Endodermal cell (in vitro differentiated cells): ENCODE measurements at regions not wholly inside any gene's neighbourhood (a gene's known extent, or its start where the extent isn't known, plus 50 kb on each side); places are given as distances from the start of the nearest gene placed in this dataset.

Experiments used
- DNase-seq: peaks from one replicate; pipeline ENCODE4 v3.0.0-alpha.2; 2017
- H3K27ac ChIP-seq: 2 replicates; pipeline ENCODE4 v1.5.1; 2013; ENCODE audit warnings: mild to moderate bottlenecking, low read depth, low read length, moderate library complexity
- H3K27me3 ChIP-seq: 2 replicates; pipeline ENCODE4 v1.6.1; 2013; ENCODE audit warnings: mild to moderate bottlenecking, low read length, moderate library complexity; ENCODE audit not compliant: insufficient read depth, control insufficient read depth, poor library complexity, severe bottlenecking
- H3K36me3 ChIP-seq: 2 replicates; pipeline ENCODE4 v1.7.0; 2013; ENCODE audit warnings: mild to moderate bottlenecking, low read length, moderate library complexity; ENCODE audit not compliant: control insufficient read depth, insufficient read depth
- H3K4me1 ChIP-seq: one replicate; pipeline ENCODE4 v1.7.0; 2013; ENCODE audit warnings: low read length; ENCODE audit not compliant: control insufficient read depth, insufficient read depth
- H3K4me3 ChIP-seq: 2 replicates; pipeline ENCODE4 v1.5.1; 2013; ENCODE audit warnings: mild to moderate bottlenecking, low read length, moderate library complexity
- H3K9ac ChIP-seq: 2 replicates; pipeline ENCODE4 v1.6.1; 2013; ENCODE audit warnings: mild to moderate bottlenecking, low read length, moderate library complexity; ENCODE audit not compliant: poor library complexity, severe bottlenecking; ENCODE audit errors: extremely low read depth
- H3K9me3 ChIP-seq: 2 replicates; pipeline ENCODE4 v1.6.1; 2013; ENCODE audit warnings: mild to moderate bottlenecking, low read length, moderate library complexity; ENCODE audit not compliant: control insufficient read depth
- H3K27ac Mint-ChIP-seq: 2 replicates; pipeline ENCODE4 v1.8.0; 2020; ENCODE audit warnings: mixed read lengths
- H3K27me3 Mint-ChIP-seq: 2 replicates; pipeline ENCODE4 v1.8.0; 2021; ENCODE audit warnings: mild to moderate bottlenecking, mixed read lengths; ENCODE audit not compliant: insufficient read depth
- H3K36me3 Mint-ChIP-seq: 2 replicates; pipeline ENCODE4 v1.8.0; 2020; ENCODE audit warnings: low read depth, mixed read lengths
- H3K4me1 Mint-ChIP-seq: 2 replicates; pipeline ENCODE4 v1.8.0; 2020; ENCODE audit warnings: mixed read lengths
- H3K4me3 Mint-ChIP-seq: 2 replicates; pipeline ENCODE4 v1.8.0; 2020; ENCODE audit warnings: mild to moderate bottlenecking, moderate library complexity, mixed read lengths
- H3K9me3 Mint-ChIP-seq: 2 replicates; pipeline ENCODE4 v1.8.0; 2020; ENCODE audit warnings: mild to moderate bottlenecking, mixed read lengths
- WGBS, 2 experiments: methylation state at CpG; one replicate each; pipeline versions ENCODE4 v1.1.5 to v1.1.7; 2013; ENCODE audit warnings: missing lambda C conversion rate in 2 of 2, mixed read lengths in 1 of 2; ENCODE audit not compliant: insufficient coverage in 1 of 2, insufficient read length in 1 of 2; 5-methylcytosine and 5-hydroxymethylcytosine counted together
- TF ChIP-seq, protein P1 (sequence below): fragments of 200-600 bp; sonication (generic); conservative IDR thresholded peaks from 2 replicates; pipeline ENCODE4 v1.5.0; 2021; ENCODE audit warnings: antibody characterized with exemption, mild to moderate bottlenecking

DNA sequence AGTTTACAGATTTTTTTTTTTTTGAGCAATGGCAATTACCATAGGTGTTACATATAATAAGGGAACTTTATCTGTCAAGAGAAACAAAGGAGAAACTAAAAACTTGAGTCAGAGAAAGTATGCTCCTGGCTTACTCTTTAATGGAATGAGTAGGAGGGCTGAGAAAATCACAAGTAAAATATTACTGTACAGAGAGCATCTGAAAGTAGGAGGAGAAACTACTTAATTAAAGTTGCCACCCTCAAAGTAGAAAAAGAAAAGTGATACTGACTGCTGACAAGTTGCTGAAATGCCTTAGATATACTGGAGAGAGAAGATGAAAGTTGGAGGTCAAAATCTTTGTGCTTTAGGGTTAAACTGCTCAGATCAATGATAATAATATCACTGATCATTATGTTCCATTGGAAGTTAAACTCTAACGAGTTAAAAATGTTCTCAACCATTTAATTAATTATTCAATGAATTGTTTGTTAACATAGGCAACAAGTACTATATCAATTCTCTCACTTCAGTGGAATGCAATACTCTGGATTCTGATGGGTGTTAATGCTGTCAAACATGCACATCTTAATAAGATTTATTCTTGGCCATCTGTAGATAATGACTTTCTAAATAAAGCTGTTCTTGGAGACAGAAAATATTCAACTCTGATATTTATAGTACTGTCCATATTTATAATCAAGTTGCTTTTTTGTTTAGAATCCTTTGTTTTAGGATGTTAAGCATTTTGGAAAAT is 61.2 kb upstream of the CAMK2D start:
- no peak for DNase-seq
- Histone ChIP-seq H3K9ac (no peak overlapping the region), H3K4me3 (no peak overlapping the region), H3K36me3 (no peaks in the 10 kb centered on the region), H3K27ac (no peak overlapping the region), H3K4me1 (no peaks in the 10 kb centered on the region), H3K9me3 (no peaks in the 10 kb centered on the region), H3K27me3 (no peaks in the 10 kb centered on the region)
- peaks cover 2% of the 10 kb centered on the region for H3K4me1 Mint-ChIP-seq
- WGBS, 2 experiments: no CpG with 5 or more reads among the region's 1 CpG
- H3K27me3 Mint-ChIP-seq: no peaks in the 10 kb centered on the region
- H3K27ac Mint-ChIP-seq: no peak overlapping the region
- TF ChIP-seq, protein P1, sequence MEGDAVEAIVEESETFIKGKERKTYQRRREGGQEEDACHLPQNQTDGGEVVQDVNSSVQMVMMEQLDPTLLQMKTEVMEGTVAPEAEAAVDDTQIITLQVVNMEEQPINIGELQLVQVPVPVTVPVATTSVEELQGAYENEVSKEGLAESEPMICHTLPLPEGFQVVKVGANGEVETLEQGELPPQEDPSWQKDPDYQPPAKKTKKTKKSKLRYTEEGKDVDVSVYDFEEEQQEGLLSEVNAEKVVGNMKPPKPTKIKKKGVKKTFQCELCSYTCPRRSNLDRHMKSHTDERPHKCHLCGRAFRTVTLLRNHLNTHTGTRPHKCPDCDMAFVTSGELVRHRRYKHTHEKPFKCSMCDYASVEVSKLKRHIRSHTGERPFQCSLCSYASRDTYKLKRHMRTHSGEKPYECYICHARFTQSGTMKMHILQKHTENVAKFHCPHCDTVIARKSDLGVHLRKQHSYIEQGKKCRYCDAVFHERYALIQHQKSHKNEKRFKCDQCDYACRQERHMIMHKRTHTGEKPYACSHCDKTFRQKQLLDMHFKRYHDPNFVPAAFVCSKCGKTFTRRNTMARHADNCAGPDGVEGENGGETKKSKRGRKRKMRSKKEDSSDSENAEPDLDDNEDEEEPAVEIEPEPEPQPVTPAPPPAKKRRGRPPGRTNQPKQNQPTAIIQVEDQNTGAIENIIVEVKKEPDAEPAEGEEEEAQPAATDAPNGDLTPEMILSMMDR: no peak
- no peaks in the 10 kb centered on the region for H3K36me3 Mint-ChIP-seq
- H3K9me3 Mint-ChIP-seq: no peaks in the 10 kb centered on the region
- no peak overlapping the region for H3K4me3 Mint-ChIP-seq

DNA sequence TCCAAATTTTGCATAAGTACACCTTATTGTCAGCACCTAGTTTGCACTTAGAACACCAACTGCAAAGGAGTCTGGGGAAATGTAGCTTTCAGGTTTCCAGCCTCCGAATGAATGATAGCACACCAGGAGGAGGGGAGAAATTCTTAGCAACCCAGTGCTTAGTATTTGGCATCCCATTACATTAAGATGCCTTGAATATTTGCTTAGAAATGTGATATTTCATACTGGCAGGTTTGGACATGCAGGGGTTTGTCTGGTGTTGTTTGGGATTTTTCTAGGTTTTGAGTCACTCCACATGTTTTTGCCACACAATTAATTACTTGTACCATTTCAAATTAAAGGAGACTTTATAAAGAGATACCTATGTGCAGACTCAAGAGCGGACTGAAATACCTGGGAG is 60.3 kb upstream of the CAMK2D start:
- H3K9me3 Mint-ChIP-seq: no peaks in the 10 kb centered on the region
- no peak for DNase-seq
- H3K4me1 Mint-ChIP-seq: peaks cover 2% of the 10 kb centered on the region
- Histone ChIP-seq H3K4me3 (no peak overlapping the region), H3K9ac (no peak overlapping the region), H3K27ac (no peak overlapping the region), H3K4me1 (no peaks in the 10 kb centered on the region), H3K36me3 (no peaks in the 10 kb centered on the region), H3K9me3 (no peaks in the 10 kb centered on the region), H3K27me3 (no peaks in the 10 kb centered on the region)
- H3K4me3 Mint-ChIP-seq: no peak overlapping the region
- H3K27me3 Mint-ChIP-seq: no peaks in the 10 kb centered on the region
- TF ChIP-seq, protein P1: no peak
- 93 to 100% methylated on average over 1 to 2 of the region's 2 CpGs for WGBS, 2 experiments
- no peaks in the 10 kb centered on the region for H3K36me3 Mint-ChIP-seq
- no peak overlapping the region for H3K27ac Mint-ChIP-seq

DNA sequence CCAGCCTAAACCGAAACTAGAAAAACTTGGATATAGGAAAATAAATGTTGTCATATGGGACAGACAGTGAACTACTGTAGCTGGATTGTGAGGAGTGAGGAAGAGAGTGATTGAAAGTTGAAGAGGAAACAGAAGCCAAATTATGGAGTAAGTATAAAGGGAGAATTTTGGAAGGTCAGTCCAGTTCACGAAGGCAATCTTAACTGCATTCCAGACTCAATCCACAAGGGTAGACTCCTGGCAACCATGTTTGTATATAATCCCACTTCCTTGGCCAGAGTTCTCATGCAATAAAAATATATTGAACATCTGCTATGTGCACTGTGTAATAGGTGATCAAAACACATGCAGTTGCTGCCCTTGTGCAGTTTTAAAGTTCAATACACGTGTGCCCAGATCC is 58.6 kb upstream of the CAMK2D start:
- no peaks in the 10 kb centered on the region for H3K27me3 Mint-ChIP-seq
- H3K9me3 Mint-ChIP-seq: no peaks in the 10 kb centered on the region
- 87 to 89% methylated on average over 3 of the region's 3 CpGs for WGBS, 2 experiments
- no peak overlapping the region for H3K4me3 Mint-ChIP-seq
- Histone ChIP-seq H3K4me1 (no peaks in the 10 kb centered on the region), H3K27ac (no peak overlapping the region), H3K9me3 (no peaks in the 10 kb centered on the region), H3K36me3 (no peaks in the 10 kb centered on the region), H3K4me3 (no peak overlapping the region), H3K27me3 (no peaks in the 10 kb centered on the region), H3K9ac (no peak overlapping the region)
- TF ChIP-seq, protein P1: no peak
- H3K36me3 Mint-ChIP-seq: no peaks in the 10 kb centered on the region
- H3K4me1 Mint-ChIP-seq: no peaks in the 10 kb centered on the region
- no peak for DNase-seq
- no peak overlapping the region for H3K27ac Mint-ChIP-seq
